HEK293 (cell line): ENCODE measurements at regions not wholly inside any gene's neighbourhood (a gene's known extent, or its start where the extent isn't known, plus 50 kb on each side); places are given as distances from the start of the nearest gene placed in this dataset.

Experiments
- CTCF ChIP-seq: fragments of 450-650 bp; formaldehyde crosslinking; IDR thresholded peaks from 2 replicates; pipeline ENCODE4 v1.5.1; 2016; ENCODE audit warnings: missing biosample characterization, missing genetic modification characterization
- PBX3 ChIP-seq: sonication (generic); formaldehyde crosslinking; IDR thresholded peaks from 2 replicates; pipeline ENCODE4 v1.8.1; 2022; ENCODE audit warnings: mild to moderate bottlenecking, moderate library complexity, missing genetic modification reagents
- TCF7L2 ChIP-seq: IDR thresholded peaks from 2 replicates; pipeline ENCODE4 v1.6.1; 2011; ENCODE audit warnings: low read depth, mild to moderate bottlenecking, inconsistent platforms, low read length, moderate library complexity, borderline replicate concordance
- ZNF138 ChIP-seq: fragments of 450-650 bp; formaldehyde crosslinking; IDR thresholded peaks from 2 replicates; pipeline ENCODE4 v1.5.1; 2016; ENCODE audit warnings: missing biosample characterization, missing genetic modification characterization, borderline replicate concordance
- ZNF404 ChIP-seq: fragments of 450-650 bp; formaldehyde crosslinking; IDR thresholded peaks from 2 replicates; pipeline ENCODE4 v1.5.1; 2017; ENCODE audit warnings: missing biosample characterization, missing genetic modification characterization

DNA sequence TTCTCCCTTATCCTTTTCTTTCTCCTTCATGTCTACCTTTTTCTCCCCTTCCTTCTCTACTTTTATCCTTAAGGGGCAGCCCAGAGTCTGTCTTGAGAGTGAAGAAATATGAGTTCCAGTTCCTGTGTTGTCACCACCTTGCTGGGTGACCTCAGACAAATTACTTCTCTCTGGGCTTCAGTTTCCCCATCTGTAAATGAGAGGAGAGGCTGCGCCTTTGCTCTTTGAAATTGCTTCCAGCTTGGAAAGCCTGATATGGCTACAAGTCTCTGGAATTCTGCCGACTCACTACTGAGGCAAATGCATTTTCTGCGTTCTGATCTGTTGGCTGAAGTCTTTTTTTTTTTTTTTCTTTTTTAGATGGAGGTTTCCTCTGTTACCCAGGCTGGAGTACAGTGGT is 119.2 kb downstream of the SYF2 start:
- TF ChIP-seq PBX3 (CRISPR knock-in tag), result no peak
- no peak for TF ChIP-seq CTCF
- no peak for TF ChIP-seq ZNF404
- no peak for TF ChIP-seq ZNF138 (tag by site-specific recombination)
- no peak for TF ChIP-seq TCF7L2
